Fibroblast of the aortic adventitia (primary cell): ENCODE measurements at regions not wholly inside any gene's neighbourhood (a gene's known extent, or its start where the extent isn't known, plus 50 kb on each side); places are given as distances from the start of the nearest gene placed in this dataset.
A peak's percentile ranks its signal among the peaks of the same experiment; 100 is the strongest.

ENCODE experiments used
- DNase-seq: peaks from one replicate; pipeline ENCODE4 v3.0.0-alpha.2; 2010; ENCODE audit warnings: low read depth
- H3K4me3 ChIP-seq: 2 replicates; pipeline ENCODE4 v1.5.1; 2011; ENCODE audit warnings: low read depth, mild to moderate bottlenecking, control low read depth, low read length, moderate library complexity
- TF ChIP-seq, protein P1 (sequence below): IDR thresholded peaks from 2 replicates; pipeline ENCODE4 v1.5.1; 2011; ENCODE audit warnings: mild to moderate bottlenecking, low read length, control low read depth, inconsistent platforms; ENCODE audit not compliant: insufficient read depth

DNA sequence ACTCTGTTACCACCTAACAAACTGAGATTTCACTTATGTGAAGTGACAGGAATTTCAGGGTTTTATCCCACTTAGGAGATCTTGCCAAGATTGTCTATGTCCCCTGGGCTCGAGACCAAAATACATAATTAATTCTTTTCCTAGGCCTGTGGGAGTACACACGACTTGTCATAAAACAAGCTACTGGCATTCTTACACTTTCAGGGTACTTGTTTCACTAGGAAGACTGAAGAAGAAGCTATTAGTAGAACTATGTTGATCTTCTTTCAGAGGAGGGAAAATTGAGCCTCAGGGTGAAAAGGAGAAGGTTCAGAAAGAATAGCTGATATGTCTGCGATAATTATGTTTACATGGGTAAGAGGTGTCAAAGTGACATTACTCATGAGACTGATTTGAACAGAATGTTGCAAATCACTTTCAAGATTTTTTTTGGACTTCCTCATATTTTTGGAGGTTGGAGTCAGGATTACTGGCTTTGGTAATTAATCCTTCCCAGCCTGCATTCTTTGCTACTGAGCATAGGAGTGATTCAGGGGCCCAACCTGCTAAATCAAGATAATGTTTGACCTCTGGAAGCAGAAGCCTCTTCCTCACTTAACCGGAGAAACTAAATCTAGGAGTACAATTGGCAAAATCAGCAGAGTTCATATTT is 240.0 kb upstream of the NT5C1B start:
- no peak overlapping the region for H3K4me3 ChIP-seq
- TF ChIP-seq, protein P1, sequence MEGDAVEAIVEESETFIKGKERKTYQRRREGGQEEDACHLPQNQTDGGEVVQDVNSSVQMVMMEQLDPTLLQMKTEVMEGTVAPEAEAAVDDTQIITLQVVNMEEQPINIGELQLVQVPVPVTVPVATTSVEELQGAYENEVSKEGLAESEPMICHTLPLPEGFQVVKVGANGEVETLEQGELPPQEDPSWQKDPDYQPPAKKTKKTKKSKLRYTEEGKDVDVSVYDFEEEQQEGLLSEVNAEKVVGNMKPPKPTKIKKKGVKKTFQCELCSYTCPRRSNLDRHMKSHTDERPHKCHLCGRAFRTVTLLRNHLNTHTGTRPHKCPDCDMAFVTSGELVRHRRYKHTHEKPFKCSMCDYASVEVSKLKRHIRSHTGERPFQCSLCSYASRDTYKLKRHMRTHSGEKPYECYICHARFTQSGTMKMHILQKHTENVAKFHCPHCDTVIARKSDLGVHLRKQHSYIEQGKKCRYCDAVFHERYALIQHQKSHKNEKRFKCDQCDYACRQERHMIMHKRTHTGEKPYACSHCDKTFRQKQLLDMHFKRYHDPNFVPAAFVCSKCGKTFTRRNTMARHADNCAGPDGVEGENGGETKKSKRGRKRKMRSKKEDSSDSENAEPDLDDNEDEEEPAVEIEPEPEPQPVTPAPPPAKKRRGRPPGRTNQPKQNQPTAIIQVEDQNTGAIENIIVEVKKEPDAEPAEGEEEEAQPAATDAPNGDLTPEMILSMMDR = no peak
- DNase-seq = peak; percentile 78

DNA sequence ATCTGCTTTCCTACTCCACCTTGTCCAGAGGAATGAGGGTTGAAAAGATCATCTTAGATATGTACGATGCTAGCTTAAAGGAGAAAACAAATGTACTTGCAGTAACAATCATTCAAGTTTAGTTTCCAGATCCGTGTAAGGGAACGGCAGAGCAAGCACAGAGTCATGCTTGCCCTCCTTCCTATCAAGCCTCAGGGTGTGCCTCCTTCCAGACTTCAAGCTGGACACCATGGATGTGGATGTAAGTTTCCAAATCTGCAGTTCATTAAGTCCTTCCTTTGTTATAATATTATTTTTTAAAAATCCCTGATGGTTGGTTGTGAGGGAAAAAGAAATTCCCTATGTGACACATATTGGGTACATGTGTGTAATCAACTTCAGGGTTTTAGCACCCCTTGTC is 238.9 kb upstream of the NT5C1B start:
- no peak overlapping the region for H3K4me3 ChIP-seq
- TF ChIP-seq, protein P1 = no peak
- DNase-seq = no peak

DNA sequence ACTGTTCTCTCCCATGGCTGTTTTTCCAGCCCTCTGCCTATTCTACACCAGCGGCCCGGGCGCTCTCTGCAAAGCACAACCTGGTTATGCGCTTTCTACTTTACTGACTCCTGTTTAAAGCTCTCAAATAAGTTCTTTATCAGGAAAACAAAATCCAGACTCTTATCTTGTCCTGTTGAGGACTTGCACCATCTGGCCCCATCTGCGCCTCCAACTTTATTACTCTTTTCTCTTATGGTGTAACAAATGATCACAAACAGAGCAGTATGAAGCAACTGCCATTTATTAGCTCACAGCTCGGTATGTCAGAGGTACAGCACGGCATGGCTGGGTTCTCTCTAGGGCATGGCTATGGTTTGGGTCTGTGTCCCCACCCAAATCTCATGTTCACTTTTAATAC is 236.5 kb upstream of the NT5C1B start:
- TF ChIP-seq, protein P1 = no peak
- no peak overlapping the region for H3K4me3 ChIP-seq
- DNase-seq = no peak

DNA sequence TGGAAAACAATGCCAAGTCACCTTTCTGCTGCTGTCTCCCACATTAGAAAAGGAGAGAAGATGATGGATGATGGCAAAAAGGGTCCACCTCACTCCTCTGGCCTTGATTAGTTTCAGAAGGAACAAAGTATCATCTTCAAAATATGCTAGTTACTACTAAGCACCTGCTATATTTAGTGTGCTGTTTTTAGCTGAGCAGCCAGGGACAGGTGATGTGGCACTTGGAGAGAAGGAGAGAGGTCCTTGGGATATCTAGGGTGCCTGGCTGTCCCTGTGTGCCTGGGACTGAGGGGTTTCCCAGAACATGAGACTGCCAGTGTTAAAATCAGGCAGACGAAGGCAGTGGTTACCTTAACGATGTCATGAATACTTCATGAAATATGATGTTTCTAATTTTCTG is 235.5 kb upstream of the NT5C1B start:
- H3K4me3 ChIP-seq = no peak overlapping the region
- DNase-seq = no peak
- TF ChIP-seq, protein P1 = no peak

DNA sequence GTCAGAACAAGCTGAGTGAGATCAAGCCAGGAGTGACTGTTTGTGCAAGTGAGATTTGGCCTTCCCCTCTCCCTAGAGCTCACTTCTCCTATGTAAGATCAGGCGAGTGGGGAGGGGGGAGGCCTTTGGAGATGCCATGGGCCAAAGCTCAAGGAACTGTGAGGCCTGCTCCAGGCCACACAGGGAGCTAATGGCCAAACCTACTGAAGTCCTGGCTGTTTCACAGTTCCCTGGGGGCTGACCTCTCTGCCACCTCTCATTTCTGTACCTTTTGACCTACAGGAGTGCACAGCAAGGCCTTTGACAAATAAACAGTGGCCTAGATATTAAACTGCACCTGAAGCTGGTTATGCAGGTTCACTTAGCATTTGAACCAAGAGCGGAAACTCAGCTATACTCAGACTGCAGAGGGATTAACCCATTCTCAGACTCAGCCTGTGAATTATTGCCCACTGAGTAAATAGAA is 235.0 kb upstream of the NT5C1B start:
- no peak for DNase-seq
- TF ChIP-seq, protein P1 = no peak
- H3K4me3 ChIP-seq = no peak overlapping the region

DNA sequence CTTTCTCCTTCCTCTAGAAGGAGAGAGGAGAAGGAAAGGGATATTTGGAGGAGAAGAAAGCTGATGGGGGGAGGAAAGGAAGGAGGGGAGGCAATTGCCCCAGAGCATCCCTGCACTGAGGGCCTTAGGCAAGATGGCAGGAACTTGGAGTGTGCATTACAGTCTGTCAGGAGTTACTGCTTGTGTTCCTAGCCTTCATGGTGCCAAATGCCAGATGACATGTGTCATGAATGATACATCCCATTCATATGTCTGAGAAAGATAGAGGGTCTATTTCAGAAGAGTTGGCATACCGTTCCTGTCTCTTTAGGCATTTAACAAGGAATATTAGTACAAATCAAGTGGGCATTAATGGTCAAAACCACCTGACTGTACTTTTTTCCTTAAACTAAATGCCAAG is 232.1 kb upstream of the NT5C1B start:
- TF ChIP-seq, protein P1 = no peak
- no peak for DNase-seq

DNA sequence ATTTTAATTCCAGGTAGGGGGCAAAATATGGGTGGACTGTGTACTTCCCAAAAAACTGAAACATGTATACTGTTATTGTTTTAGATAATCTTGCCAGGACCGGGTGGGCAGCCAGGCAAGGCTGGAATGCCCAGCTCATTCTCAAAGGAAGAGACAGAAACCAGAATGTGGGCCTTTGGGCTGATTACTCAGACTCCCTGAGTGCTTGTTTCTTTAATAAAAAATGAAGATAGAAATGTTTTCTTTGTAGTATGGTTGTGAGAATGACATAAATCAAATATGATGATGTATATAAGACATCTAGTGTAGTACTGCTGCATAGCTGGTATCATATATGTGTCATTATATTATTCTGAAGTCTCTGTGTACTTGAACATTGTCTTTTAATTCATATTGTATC is 231.6 kb upstream of the NT5C1B start:
- no peak for DNase-seq
- TF ChIP-seq, protein P1 = no peak
- H3K4me3 ChIP-seq = no peak overlapping the region

More for the DNA sequence above, 232.1 kb upstream of the NT5C1B start:
- H3K4me3 ChIP-seq = no peak overlapping the region
